Activated effector memory CD4-positive, alpha-beta T cell treated with anti-CD3 and anti-CD28 coated beads, Interleukin-2, amount 50 U/mL, for 16 hours (primary cell): ENCODE measurements at regions not wholly inside any gene's neighbourhood (a gene's known extent, or its start where the extent isn't known, plus 50 kb on each side); places are given as distances from the start of the nearest gene placed in this dataset.

Source experiments
- DNase-seq: peaks from one replicate; pipeline ENCODE4 v3.0.0-alpha.2; 2020

GRCh38 chr13:65875031-65875430 is 1355.1 kb downstream of the PCDH9 start:
- no peak for DNase-seq

DNA sequence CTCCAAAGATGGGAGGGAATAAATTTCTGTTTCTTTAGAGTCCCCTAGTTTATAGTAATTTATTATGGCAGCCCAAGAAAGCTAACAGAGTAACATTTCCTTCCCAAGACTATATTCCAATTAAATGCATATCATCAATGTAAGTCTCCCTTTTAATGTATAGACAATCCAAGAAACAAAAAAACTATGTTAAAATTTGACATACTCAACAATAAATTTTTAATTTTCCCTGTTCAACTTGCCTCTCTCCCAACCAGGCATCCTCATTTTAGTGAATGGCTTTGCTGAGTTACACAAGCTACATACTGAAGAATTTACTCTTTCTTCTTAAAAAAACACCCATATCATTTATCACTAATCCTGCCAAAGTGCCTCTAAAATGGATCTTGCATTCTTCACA is 1357.7 kb downstream of the PCDH9 start:
- no peak for DNase-seq

GRCh38 chr13:65868884-65869283 is 1361.3 kb downstream of the PCDH9 start:
- DNase-seq, result no peak

GRCh38 chr13:65868099-65868498 is 1362.0 kb downstream of the PCDH9 start:
- DNase-seq, result no peak

DNA sequence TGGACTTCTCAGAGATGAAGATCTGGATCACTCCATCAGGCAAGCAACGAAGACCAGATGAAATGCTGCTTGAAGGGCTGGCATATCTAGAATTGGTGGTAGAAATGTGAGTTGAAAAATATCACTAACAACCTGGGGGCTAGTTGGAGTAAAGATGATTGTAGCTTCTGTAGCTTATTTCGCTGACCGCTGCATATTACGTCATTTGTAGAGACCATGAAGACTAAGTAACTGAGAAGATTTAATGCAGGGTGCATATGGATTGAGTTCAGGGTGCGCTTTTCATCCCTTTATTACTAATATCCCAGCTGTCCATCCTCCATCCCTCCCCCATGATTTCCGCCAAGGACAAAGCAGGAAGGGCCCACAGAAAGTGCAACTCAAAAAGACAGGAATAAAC is 1364.0 kb downstream of the PCDH9 start:
- DNase-seq, result no peak

DNA sequence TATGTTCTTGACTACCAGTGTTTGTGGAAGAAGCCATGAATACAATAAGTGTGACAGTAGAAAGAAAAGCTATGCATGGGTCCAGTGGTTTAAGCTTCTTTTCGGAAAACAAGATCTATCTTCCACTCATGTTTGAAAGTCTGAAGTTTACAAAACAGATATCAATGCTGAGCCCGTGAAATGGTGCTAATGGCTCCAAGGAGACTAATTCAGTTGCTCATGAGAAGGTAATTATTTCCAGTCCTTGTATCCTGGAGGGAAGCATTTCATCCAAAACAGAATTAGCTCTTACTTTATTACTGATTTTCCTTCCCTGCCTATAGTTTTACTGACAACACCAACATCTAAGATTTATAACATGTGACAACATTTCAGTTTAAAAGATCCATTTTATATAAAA is 1364.9 kb downstream of the PCDH9 start:
- DNase-seq, result no peak

DNA sequence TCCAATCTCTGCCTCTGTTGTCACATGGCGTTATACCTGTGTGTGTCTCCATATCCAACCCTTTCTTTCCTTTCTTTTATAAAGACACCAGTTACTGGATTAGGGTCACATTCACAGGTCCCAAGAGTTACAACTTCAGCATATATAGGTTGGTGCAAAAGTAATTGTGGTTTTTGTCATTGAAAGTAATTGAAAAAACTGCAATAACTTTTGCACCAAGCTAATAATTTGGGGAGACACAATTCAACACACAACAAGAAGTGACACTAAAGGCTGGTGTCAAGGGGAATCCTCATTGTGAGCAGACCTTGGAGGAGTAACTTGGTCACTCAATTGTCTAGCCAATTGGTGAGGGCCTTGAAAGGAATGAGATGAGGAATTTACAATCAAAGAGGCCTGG is 1366.1 kb downstream of the PCDH9 start:
- no peak for DNase-seq

- DNase-seq, result no peak
Measured at GRCh38 chr13:65860306-65860705, 1369.8 kb downstream of the PCDH9 start.

DNA sequence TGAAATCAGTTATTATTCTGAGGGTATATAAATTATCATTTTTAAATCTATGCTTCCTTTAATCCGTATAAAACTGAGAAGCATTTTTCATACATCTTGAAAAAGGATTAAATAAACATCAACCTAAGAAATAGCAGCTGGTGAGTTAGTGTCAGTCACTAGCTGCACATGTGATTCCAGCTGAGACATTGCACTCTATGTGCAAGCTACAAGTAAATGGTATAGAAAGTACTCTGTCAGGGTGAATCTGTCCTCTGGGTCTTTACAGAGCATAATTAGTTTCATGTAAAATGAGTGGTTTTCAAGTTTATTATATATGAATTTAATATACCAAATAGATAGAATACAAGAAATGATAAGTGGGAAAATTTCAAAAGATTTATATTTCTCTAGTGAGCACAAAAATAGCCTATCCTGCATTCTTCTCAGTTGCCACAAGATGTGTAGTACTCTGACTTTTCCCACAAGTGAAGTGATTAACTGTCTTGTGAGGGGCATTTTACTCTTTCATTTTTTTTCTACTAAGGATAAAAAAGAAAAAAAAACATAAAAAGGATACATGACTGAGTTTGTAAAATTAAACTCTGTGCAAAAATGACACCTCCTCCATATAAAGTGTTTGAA is 1372.1 kb downstream of the PCDH9 start:
- DNase-seq, result no peak

DNA sequence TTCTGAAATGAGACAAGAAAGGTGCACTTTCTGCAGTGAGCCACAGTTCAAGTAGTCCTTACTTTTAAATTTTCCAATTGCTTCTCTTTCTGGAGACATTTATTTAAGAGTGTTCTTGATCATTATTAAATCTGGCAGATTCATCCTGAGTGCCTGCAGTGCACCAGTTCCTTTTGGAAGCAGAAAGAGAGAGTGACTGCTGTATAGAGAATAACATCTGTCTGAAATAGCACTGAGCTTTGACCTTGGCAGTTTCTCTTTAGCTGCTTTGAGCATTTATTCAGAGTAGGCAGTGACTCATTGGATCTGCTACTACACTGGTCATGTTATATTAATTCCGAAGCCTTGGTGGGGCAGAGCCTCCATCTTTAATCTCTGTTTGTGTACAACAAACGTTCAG is 1373.7 kb downstream of the PCDH9 start:
- DNase-seq, result no peak

GRCh38 chr13:65855242-65855805 is 1374.8 kb downstream of the PCDH9 start:
- no peak for DNase-seq

DNA sequence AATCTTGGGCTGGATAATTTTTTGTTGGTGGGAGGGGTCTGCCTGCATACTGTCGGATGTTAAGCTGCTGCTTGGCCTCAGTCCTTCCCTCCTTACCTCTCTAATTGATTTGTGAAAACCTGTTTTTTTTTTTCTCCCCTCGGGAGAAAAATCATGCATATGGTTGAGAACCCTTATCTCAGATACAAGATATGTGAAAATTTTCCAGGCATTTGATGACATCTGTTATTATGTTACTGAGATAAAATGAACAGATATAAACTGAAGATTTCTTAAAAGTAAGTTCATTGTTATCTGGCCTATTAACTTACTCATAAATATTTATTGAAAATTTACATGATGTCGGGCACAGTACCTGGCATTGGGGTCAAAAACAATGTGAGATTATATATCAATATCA is 1375.7 kb downstream of the PCDH9 start:
- DNase-seq, result no peak

DNA sequence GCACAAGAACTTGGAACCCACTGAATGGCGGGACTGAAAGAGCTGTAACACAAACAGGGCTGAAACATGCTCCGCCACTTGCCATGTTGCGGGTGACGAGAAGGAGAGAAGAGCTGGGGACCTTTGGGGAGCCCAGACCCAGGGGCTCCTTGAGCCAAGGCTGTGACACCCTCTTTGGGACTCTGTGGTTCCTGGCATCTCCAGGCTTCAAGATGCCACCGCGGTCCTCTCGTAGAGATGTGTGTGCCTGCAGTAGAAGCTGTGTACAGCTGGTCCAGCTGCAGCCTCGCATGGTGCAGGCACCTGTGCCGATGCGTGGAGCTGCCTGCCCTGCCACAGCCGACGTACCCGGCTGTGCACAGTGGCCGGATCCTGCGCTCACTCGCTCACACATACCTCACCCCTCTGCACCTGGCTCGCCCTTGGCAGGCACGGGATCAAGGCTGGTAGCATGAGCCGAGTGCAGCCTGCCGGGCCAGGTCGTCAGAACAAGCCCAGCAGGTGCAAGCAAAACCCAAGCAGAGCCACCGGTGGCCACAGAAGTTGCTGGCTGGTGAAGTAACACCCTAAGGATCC is 1385.8 kb downstream of the PCDH9 start:
- no peak for DNase-seq

DNA sequence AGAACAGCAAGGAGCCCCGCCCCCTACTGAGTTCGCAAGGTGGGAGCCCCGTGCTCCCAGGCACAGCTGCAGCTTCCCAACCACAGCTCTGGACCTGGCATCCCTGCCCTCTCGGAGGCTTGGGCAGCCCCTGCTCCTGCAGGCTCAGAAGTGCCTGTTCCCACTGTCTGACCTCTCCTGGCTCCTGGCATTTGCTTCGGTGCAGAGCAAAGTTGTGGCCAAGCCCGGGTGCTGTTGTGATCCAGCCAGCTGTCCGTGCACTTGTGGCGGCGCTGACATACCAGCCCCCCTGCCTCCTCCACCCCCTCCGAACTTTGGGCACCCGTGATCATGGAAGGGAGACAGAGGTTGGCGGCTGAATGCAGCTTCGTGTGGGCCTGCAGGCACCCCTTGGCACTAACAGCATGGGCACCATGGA is 1386.8 kb downstream of the PCDH9 start:
- DNase-seq, result no peak

DNA sequence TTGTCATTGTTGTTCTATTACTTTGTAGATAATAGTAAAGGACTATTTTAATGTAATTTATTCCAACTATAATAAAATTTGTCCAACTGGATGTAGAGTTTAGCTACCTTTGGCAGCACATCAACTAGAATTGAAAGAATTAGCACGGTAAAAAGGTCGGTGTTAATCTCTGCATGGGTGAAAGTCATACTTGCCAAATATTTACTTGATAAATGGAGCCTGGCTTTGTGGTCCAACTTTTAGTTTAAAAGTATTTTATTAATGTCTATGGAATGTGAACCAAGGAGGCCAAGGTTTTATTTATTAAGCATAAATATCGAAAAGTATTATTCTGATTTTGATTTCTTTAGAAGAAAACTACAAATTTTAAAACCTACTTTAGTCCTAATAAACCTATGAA is 1389.0 kb downstream of the PCDH9 start:
- DNase-seq, result no peak

GRCh38 chr13:65836066-65836465 is 1394.1 kb downstream of the PCDH9 start:
- no peak for DNase-seq

- DNase-seq, result no peak
Measured at GRCh38 chr13:65834897-65835296, 1395.2 kb downstream of the PCDH9 start.

DNA sequence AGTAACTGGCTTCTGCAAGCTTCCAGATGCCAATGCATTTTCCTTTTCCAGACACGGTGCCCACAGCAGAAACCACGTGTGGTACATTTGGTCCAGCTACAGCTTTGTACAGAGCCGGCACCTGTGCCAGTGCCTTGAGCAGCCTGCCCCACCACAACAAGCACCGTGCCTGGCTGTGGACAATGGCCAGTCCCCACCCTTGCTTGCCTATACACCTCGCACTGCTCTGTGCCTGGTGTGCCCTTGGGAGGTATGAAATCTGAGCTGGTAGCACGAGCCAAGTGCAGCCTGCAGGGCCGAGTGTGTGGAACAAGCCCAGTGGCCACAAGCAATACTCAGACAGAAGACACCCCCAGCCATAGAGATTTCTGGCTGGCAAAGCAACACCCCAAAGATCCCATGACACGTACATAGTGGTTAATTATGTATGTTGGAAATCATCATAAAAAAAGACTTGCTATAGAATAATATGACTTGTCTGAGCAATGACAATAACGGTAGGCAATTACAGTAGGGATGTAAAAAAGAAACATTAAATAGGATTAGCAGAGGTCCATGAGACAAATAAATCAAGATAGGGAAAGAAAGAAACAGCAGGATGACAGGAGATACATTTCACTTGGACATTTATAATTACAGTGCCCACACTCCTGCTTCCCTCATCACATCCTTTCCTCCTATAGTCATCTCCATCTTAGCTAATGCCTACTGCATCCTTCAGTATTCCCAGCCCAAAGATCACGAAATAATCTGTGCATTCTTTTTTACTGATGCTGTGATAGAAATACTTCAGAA is 1399.5 kb downstream of the PCDH9 start:
- DNase-seq, result no peak

GRCh38 chr13:65829241-65830008 is 1400.7 kb downstream of the PCDH9 start:
- no peak for DNase-seq

- DNase-seq, result no peak
Measured at GRCh38 chr13:65826657-65827056, 1403.5 kb downstream of the PCDH9 start.

GRCh38 chr13:65825039-65825438 is 1405.1 kb downstream of the PCDH9 start:
- no peak for DNase-seq

GRCh38 chr13:65808061-65808460 is 1422.1 kb downstream of the PCDH9 start:
- no peak for DNase-seq
